PFSK-1 (cell line): ENCODE measurements at regions not wholly inside any gene's neighbourhood (a gene's known extent, or its start where the extent isn't known, plus 50 kb on each side); places are given as distances from the start of the nearest gene placed in this dataset.

ENCODE experiments used
- POLR2AphosphoS5 ChIP-seq: IDR thresholded peaks from 2 replicates; pipeline ENCODE4 v1.6.1; 2012; ENCODE audit warnings: low read depth, mild to moderate bottlenecking, control low read depth, low read length, moderate library complexity
- TF ChIP-seq, protein P1 (sequence below), 2 experiments: IDR thresholded peaks; 2 replicates each; pipeline versions ENCODE4 v1.6.1 to v1.8.0; 2011 to 2012; ENCODE audit warnings: low read depth in 2 of 2, low read length in 2 of 2, control low read depth in 1 of 2, inconsistent platforms in 1 of 2, mild to moderate bottlenecking in 1 of 2, moderate library complexity in 1 of 2; ENCODE audit not compliant: insufficient read depth in 1 of 2

DNA sequence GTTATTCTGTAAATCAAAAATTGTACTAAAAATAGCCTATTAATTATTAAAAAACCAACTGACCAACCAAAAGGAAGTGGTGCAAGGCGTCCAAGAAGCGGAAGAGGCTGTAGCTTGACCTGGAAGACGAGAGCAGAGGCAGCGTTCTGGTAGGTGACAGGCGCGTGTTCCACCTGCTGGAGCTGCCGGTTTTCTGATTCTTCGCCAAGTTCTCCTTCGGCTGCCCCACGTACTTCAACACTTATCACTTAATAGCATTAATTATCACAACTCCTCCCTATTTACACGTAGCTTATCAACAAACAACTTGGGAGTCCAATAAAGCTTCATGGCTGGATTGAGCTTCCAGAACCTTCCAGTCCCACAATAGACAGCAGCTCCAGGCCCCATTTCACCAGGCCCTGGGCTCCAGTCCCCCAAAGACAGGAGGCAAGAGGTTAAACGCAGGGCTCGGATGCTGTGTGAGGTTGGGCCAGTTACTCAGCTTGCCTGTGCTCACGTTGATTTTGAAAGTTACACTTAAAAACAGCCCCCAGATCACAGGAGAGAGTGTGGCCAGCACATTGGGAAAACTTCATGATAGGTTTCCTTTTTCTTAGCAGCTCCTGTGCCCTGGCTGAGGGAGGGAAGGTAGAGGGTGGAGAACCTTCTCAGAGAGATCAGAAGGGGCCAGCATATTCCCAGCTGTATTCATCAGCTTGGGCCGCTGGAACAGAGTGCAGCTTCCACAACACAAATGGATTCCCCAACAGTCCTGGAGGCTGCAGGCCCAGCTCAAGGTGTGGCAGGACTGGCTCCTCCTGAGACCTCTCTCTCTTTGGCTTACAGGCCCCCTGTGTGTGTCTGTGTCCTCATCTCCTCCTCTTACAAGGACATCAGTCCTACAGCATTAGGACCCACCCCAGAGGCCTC is 54.2 kb upstream of the FGF3 start:
- no peak for TF ChIP-seq POLR2AphosphoS5
- TF ChIP-seq, protein P1, sequence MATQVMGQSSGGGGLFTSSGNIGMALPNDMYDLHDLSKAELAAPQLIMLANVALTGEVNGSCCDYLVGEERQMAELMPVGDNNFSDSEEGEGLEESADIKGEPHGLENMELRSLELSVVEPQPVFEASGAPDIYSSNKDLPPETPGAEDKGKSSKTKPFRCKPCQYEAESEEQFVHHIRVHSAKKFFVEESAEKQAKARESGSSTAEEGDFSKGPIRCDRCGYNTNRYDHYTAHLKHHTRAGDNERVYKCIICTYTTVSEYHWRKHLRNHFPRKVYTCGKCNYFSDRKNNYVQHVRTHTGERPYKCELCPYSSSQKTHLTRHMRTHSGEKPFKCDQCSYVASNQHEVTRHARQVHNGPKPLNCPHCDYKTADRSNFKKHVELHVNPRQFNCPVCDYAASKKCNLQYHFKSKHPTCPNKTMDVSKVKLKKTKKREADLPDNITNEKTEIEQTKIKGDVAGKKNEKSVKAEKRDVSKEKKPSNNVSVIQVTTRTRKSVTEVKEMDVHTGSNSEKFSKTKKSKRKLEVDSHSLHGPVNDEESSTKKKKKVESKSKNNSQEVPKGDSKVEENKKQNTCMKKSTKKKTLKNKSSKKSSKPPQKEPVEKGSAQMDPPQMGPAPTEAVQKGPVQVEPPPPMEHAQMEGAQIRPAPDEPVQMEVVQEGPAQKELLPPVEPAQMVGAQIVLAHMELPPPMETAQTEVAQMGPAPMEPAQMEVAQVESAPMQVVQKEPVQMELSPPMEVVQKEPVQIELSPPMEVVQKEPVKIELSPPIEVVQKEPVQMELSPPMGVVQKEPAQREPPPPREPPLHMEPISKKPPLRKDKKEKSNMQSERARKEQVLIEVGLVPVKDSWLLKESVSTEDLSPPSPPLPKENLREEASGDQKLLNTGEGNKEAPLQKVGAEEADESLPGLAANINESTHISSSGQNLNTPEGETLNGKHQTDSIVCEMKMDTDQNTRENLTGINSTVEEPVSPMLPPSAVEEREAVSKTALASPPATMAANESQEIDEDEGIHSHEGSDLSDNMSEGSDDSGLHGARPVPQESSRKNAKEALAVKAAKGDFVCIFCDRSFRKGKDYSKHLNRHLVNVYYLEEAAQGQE (IDR thresholded peaks at IDR 0.05; ENCODE audit: insufficient read depth in 1 of 2, low read depth in 2 of 2, low read length in 2 of 2), result no peak
